Vagina (tissue), 2 donors: ENCODE measurements at regions not wholly inside any gene's neighbourhood (a gene's known extent, or its start where the extent isn't known, plus 50 kb on each side); places are given as distances from the start of the nearest gene placed in this dataset.

ENCODE experiments used
- CTCF ChIP-seq, 3 experiments: fragments of 450-650 bp in 2 of 3; fragments of 200-600 bp in 1 of 3; sonication (generic) in 1 of 3; IDR thresholded peaks; one replicate each; pipeline ENCODE4 v1.5.1; 2017 to 2019; ENCODE audit warnings: antibody characterized with exemption in 3 of 3, mild to moderate bottlenecking in 2 of 3, moderate library complexity in 2 of 3
- POLR2A ChIP-seq, 2 donors: fragments of 450-650 bp; IDR thresholded peaks; one replicate each; pipeline ENCODE4 v1.6.1; 2017; ENCODE audit warnings: antibody characterized with exemption in 2 of 2, mild to moderate bottlenecking in 2 of 2, moderate library complexity in 2 of 2
- POLR2AphosphoS5 ChIP-seq, 2 donors: sonication (generic); formaldehyde crosslinking; IDR thresholded peaks; one replicate each; pipeline ENCODE4 v1.9.0; 2017; ENCODE audit warnings: antibody characterized with exemption in 2 of 2, mild to moderate bottlenecking in 2 of 2, low read depth in 1 of 2; ENCODE audit not compliant: insufficient read depth in 1 of 2

DNA sequence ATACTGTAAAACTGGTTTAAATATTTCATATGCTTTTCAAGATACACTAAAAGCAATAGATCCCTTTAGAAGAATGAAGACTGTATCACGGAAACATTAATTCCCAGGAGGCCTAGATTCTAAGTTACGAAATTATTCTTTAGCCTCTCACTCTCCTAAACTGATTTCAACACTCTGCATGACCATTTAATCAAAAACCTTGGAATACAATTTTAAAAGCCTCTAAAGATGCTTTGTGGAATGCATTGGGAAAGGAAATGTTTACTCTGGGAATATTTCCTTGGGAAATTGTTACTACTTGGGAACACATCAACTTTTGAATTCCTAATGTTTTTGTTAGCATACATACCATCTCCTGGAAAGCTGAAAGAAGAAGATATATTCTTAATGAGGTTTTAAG is 255.7 kb upstream of the FAR2 start:
- TF ChIP-seq CTCF (IDR thresholded peaks at IDR 0.05), result no peak
- TF ChIP-seq POLR2AphosphoS5 (IDR thresholded peaks at IDR 0.05; ENCODE audit: insufficient read depth in 1 of 2, low read depth in 1 of 2), result peak; percentile 33 to 59
- no peak for TF ChIP-seq POLR2A (IDR thresholded peaks at IDR 0.05)
